Endothelial cell of hepatic sinusoid (primary cell): ENCODE measurements at regions not wholly inside any gene's neighbourhood (a gene's known extent, or its start where the extent isn't known, plus 50 kb on each side); places are given as distances from the start of the nearest gene placed in this dataset.
"Not testable (repeated sequence)": the region's sequence is repeated elsewhere in the genome, so short reads cannot be mapped to it uniquely, and the experiment has no call there.

Experiments
- in situ Hi-C: cut with HindIII; loops from 2 replicates; pipeline ENCODE4 v1.10.0; 2017; ENCODE audit warnings: low sequenced_read_pairs

GRCh38 chr2:228611171-228611570 lies 429.7 kb upstream of the SPHKAP start:
- in situ Hi-C loops, result no loop called here

GRCh38 chr2:228602288-228602687 lies 420.8 kb upstream of the SPHKAP start:
- in situ Hi-C loops, result no loop called here

DNA sequence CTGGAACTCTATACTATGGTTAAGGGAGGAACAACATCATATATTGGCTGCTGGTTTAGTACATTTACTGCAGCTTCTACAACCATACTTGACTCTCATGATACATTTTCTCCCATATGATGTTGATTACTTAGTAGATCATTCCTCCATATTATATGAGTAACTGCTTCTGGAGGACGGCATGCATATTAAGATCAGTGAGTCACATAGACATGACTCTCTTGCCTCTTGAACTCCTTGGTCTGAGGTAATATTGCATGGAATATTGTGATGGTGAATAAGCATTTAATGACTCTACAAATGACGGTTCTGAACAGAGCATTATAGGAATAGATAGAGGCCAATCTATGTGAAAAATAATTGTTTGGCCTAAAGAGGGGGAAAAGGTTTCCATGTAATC lies 418.8 kb upstream of the SPHKAP start:
- in situ Hi-C loops, result no loop called here

DNA sequence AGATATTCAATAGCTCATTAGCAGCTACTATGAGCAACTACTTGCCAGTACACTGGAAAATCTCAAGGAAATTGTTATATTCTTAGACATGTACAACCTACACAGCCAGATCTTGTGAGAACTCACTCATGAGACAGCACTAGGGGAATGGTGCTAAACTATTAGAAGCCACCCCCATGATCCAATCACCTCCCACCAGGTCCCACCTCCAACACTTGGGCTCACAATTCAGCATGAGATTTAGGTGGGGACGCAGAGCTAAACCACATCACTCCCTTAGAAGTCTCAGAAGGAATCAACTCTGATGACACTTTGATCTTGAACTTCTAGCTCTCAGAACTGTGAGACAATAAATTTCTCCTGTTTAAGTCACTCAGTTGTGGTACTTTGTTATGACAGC lies 418.3 kb upstream of the SPHKAP start:
- in situ Hi-C loops, result no loop called here

DNA sequence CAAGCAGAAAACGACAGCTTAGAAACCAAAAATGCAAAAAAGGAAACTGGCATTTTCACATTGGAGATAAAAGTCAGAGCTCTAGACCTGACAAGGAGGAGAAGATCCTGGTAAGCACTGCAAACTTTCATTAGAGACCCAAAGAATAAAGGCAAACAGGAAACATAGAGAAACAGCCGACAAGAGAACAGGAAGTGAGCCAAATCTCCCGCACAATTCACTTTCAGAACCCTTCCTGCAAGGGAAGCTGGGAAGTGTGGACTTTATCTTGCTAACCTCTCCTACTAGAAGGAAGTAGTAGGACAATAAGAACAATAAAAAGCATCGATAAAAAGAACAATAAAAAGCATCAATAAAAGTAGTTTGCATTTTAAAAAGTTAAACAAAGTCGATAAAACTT lies 417.8 kb upstream of the SPHKAP start:
- in situ Hi-C loops, result no loop called here

DNA sequence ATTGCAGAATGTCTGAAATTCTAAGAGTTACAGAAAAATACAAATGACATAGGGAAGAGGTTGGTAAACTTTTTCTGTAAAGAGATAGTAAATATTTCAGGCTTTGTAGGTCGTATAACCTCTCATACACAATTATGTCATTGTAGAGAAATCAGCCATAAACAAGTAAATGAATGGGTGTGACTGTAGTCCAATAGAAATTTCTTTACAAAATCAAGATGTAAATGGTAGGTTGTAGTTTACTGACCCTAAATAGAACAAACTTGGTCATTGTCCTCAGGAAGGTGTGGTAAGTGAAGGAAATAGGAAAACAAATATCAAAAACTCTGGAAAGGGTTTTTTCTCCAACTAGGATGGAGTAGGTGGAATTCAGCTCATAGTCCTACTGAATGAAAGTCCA lies 415.5 kb upstream of the SPHKAP start:
- in situ Hi-C loops, result no loop called here

DNA sequence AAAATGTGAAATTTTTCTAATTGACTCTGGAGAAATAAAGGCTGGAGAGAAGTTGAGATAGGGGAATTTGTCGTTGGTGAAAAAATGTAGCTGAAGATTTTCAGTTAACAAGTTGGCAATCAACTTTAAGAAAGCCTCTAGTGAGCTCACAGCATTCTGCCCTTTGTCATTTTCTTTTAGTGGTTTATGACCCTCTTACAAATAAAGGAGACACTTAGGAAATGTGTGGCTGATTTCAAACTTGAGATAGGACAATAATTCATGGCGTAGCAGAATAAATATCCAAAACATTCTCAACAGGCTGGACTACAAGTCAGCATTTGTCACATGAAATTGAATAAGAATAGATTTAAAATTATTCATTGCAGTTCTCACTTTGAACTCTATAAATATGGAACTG lies 412.5 kb upstream of the SPHKAP start:
- in situ Hi-C loops, result no loop called here

DNA sequence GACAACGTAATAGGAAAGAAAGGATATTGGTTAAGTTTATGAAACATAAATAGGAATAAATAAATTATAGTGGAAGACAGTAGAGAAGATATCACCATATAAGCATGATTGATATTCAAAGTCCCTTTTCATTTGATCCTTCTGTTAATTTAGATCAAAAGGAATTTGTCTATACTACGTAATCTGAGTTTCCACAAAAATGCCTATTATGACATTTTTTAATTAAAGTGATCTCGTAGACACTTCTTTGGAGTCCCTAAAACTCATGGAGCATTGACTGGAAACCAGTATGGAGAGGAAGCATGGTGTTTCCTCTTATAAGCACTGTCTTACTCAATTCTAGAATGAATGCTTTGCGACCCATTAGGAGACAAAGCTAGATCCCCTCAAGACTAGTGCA lies 411.4 kb upstream of the SPHKAP start:
- in situ Hi-C loops, result no loop called here

DNA sequence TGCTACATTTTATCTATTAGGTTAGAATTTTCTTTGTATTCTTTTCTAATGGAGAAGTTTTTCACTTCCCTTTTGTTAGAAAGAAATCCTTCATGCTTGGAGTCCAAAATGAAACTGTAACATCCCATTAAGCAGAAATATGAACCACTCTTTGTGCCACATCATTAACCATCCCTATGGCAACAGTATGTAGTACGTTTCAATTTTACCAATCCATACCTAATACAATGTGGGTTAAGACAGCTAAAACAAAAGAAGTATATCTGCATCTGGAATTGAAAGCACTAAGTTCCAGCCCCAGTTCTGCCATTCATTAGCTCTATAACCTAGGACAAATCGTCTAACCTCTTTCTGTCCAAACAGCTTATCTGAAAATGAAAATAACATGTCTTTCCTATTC lies 409.2 kb upstream of the SPHKAP start:
- in situ Hi-C loops, result no loop called here

DNA sequence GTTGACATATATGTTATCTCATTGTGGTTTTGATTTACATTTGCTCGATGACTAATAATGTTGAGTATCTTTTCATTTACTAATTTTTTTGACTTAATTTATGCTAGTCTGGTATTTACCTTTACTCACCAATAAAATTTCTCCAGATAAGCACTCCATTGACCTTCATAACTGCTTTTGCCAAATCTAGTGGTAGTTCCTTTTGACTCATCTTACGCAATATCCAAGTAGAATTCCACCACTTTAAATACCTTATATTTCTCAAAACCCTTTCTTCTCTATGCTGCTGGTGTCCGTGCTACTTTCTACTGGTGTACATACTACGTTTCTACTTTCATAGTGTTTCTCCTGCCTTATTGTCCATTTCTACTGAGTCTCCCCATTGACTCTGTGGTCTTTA lies 407.6 kb upstream of the SPHKAP start:
- in situ Hi-C loops, result no loop called here

GRCh38 chr2:228581731-228582130 lies 400.2 kb upstream of the SPHKAP start:
- in situ Hi-C loops, result no loop called here

GRCh38 chr2:228575897-228576296 lies 394.4 kb upstream of the SPHKAP start:
- in situ Hi-C loops, result no loop called here

DNA sequence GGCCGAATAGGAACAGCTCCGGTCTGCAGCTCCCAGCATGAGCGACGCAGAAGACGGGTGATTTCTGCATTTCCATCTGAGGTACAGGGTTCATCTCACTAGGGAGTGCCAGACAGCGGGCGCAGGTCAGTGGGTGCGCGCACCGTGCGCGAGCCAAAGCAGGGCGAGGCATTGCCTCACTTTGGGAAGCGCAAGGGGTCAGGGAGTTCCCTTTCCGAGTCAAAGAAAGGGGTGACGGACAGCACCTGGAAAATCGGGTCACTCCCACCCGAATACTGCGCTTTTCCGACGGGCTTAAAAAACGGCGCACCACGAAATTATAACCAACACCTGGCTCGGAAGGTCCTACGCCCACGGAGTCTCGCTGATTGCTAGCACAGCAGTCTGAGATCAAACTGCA lies 386.8 kb upstream of the SPHKAP start:
- in situ Hi-C loops, result not testable (repeated sequence)

DNA sequence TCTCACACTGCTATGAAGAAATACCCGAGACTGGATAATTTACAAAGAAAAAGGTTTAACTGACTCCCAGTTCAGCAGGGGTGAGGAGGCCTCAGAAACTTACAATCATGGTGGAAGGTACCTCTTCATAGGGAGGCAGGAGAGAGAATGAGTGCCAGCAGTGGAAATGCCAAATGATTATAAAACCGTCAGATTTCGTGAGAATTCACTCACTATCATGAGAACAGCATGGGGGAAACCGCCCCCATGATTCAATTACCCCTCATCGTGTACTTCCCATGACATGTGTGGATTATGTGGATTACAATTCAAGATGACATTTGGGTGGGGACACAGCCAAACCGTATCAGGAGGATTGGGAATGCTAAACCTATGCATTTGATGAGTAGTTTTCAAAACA lies 380.3 kb upstream of the SPHKAP start:
- in situ Hi-C loops, result no loop called here

DNA sequence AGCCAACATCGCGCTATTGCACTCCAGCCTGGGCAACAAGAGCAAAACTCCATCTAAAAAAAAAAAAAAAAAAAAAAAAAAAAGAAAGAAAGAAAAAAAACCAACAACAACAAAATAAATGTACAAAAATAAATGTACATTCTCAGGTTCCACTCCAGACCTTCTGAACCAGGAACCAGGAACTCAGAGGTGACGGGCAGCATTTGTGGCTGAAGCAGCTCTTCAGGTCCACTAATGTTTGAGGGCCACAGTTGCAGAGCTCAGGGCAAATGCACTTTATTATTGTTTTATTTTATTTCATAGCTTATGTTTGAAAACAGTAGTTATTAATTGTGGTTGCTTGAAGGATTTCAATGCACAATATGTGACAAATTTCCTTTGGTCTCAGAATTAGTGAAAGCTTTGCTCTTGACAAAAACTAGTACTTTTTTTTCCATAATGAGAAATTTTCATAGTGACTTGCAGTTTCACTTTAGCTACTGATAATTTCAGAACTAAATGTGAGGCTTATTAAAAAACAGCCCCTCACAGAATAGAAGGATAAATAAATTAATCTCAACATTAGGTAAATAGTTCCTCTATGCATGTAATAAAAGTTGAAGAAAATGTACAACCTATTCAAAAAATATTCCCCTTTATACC lies 378.4 kb upstream of the SPHKAP start:
- in situ Hi-C loops, result no loop called here

DNA sequence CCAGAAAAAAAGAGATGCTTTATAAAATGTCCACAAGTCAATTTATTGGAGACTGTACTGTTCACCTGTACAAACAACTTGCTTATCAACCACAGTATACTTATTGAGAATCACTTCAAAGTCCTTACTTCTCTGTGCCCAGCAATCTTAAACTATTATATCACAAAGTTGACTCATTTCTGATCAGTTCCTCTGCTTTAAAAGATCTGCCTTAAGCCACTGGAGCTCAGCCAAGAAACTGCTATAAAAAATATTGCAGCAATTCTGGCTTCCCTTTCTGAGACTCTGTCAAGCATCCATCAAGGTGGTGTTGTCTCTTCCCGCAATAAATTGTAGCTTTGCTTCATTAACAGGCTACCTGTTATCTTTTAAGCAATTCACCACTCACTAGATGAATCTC lies 375.2 kb upstream of the SPHKAP start:
- in situ Hi-C loops, result no loop called here

DNA sequence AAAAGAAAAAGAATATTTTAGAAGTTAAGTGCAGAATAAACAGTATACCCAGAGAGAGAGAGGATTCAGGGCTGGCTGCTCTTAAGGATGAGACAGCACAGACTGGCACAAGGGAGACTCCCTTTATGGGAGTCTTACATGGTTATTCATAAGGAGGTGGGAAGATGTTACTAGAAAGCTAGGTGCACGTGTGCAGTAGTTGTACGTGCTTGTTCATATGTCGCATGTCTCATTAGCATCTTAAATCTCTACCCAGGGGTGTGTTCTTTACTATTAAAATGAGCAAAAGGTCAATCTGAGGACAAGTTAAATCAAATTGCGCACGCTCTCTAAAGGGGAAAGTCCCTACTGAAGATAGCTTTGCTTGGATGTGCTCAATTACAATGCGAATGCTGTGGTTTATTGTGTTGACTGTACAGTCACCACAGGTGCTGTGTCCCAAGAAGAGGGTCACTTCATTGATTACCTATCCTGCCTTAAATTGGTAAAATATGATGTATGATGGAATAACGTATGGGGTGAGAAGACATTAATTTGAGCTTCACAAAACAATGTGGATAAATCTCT lies 368.0 kb upstream of the SPHKAP start:
- in situ Hi-C loops, result no loop called here

- in situ Hi-C loops, result no loop called here
These were observed 366.7 kb upstream of the SPHKAP start for GRCh38 chr2:228548230-228548629.

- in situ Hi-C loops, result no loop called here
These were observed 364.3 kb upstream of the SPHKAP start for GRCh38 chr2:228545748-228546145.

DNA sequence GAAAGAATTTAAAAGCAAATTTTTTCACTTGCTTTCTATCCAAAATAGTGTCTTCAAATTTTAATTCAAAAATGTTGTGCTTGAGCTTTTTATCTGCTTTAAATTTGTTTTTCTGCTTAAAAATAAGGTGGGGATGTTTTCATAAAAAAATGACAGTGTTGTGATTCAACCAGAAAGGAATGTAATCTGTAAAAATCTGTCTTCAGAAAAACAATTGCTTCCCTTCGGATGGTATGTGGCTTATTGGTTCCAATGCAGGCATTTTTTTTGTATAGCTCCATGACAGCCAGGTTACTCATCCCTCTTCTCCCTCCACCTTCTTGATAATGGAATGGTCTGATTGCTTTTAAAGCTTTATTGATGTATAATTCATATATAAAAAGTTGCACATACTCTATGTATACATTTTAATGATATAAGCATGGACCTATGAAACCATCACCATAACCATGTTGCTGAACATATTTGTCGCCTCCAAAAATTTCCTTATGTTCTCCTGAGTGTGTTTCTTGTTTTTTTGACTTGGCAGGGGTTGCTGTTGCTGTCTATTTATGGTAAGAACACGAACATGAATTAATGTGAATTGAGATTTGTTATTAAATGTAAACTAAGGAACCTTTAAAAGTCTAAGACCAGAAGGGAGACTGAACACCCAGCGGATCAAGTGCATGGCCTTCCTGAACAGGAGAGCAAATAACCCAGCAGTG lies 363.7 kb upstream of the SPHKAP start:
- in situ Hi-C loops, result no loop called here

- in situ Hi-C loops, result no loop called here
These were observed 361.6 kb upstream of the SPHKAP start for GRCh38 chr2:228543117-228543516.

GRCh38 chr2:228542277-228542676 lies 360.8 kb upstream of the SPHKAP start:
- in situ Hi-C loops, result no loop called here

GRCh38 chr2:228541789-228542188 lies 360.3 kb upstream of the SPHKAP start:
- in situ Hi-C loops, result no loop called here
